ENCODE measurements at regions not wholly inside any gene's neighbourhood (a gene's known extent, or its start where the extent isn't known, plus 50 kb on each side); places are given as distances from the start of the nearest gene placed in this dataset.
"Not testable (repeated sequence)": the region's sequence is repeated elsewhere in the genome, so short reads cannot be mapped to it uniquely, and the experiment has no call there.

GRCh38 chr6:44742828-44743372 lies 355.4 kb downstream of the CDC5L start:
- Histone ChIP-seq H4K91ac (ENCODE audit: insufficient read length, low read depth, low read length) (no peak overlapping the region), H3K23ac (ENCODE audit: insufficient read length, low read depth, low read length) (no peak overlapping the region), H3K27me3 (ENCODE audit: insufficient read depth, low read length) (no peaks in the 10 kb centered on the region), H2AFZ (ENCODE audit: low read length) (no peak overlapping the region), H3K4me2 (ENCODE audit: insufficient read depth, insufficient read length, low read length) (no peak overlapping the region), H3K23me2 (ENCODE audit: insufficient read length, low read depth, low read length, poor library complexity, severe bottlenecking) (no peaks in the 10 kb centered on the region), H3K14ac (ENCODE audit: insufficient read depth, low read length) (no peak overlapping the region), H3T11ph (ENCODE audit: low read length) (no peak overlapping the region), H3K56ac (ENCODE audit: insufficient read length, low read depth, low read length) (no peak overlapping the region), H4K20me1 (ENCODE audit: control insufficient read depth, insufficient read depth, insufficient read length) (no peaks in the 10 kb centered on the region), H2BK15ac (ENCODE audit: low read depth, low read length) (no peak overlapping the region), H3K27ac (ENCODE audit: insufficient read length, low read depth, low read length) (no peak overlapping the region), H3K4ac (ENCODE audit: low read depth, low read length) (no peak overlapping the region), H3K9ac (ENCODE audit: extremely low read depth, insufficient read length, low read length) (no peak overlapping the region), H2BK12ac (ENCODE audit: insufficient read length, low read depth, low read length) (no peak overlapping the region), H3K79me2 (ENCODE audit: insufficient read depth, low read length) (no peaks in the 10 kb centered on the region), H3K18ac (ENCODE audit: insufficient read length, low read depth, low read length) (no peak overlapping the region), H2BK20ac (ENCODE audit: low read depth, low read length, poor library complexity, severe bottlenecking) (no peak overlapping the region), H4K8ac (replicated peaks; ENCODE audit: insufficient read length, low read depth, low read length) (no peak overlapping the region), H3K79me1 (ENCODE audit: insufficient read depth, low read depth, low read length, poor library complexity, severe bottlenecking) (no peaks in the 10 kb centered on the region), H3K9me3 (ENCODE audit: control insufficient read depth, low read depth, low read length) (no peaks in the 10 kb centered on the region), H4K5ac (ENCODE audit: insufficient read length, low read depth, low read length) (no peak overlapping the region), H3K4me1 (ENCODE audit: insufficient read depth, low read length) (no peaks in the 10 kb centered on the region; the same call in 1 of the 2 replicates), H2AK5ac (ENCODE audit: insufficient read length, low read length) (no peak overlapping the region), H2BK5ac (ENCODE audit: insufficient read length, low read length) (no peak overlapping the region), H2BK120ac (ENCODE audit: low read depth, low read length, poor library complexity, severe bottlenecking) (no peak overlapping the region)
- H3K27me3 Mint-ChIP-seq (ENCODE audit: low read depth) = peaks cover 3% of the 10 kb centered on the region; the same call in 1 of the 2 replicates
- H3K36me3 Mint-ChIP-seq (ENCODE audit: insufficient read depth in 1 of 3, low read depth in 3 of 3) = peaks cover 3 to 17% (median 15%) of the 10 kb centered on the region in 3 experiments; a peak in 5 of 7 replicates
- DNase-seq = no peak
- no peak for TF ChIP-seq CTCF (conservative IDR thresholded peaks at IDR 0.05)
- H3K9me3 Mint-ChIP-seq = peaks cover 22 to 31% of the 10 kb centered on the region in 2 experiments
- H3K4me3 Mint-ChIP-seq = no peak overlapping the region
- peaks cover 20% of the 10 kb centered on the region in 2 experiments for H3K4me1 Mint-ChIP-seq
- WGBS (ENCODE audit: extremely low coverage, insufficient read length, low lambda C conversion rate) = no CpG with 5 or more reads among the region's 2 CpGs
- no peak overlapping the region; a peak in 1 of 7 replicates for H3K27ac Mint-ChIP-seq

GRCh38 chr6:44760116-44760515 lies 372.6 kb downstream of the CDC5L start:
- Mint-ChIP-seq H3K27ac (peak overlapping the region in 2 of 3 experiments; percentile 31 to 53; a peak in 1 of 7 replicates), H3K9me3 (peaks cover 17 to 41% of the 10 kb centered on the region in 2 experiments), H3K36me3 (ENCODE audit: insufficient read depth in 1 of 3, low read depth in 3 of 3) (peaks cover 12 to 34% (median 22%) of the 10 kb centered on the region in 3 experiments), H3K4me3 (peak overlapping the region in 1 of 2 experiments; percentile 29; a peak in 1 of 5 replicates)
- not testable (repeated sequence) for H4K8ac ChIP-seq (replicated peaks; ENCODE audit: insufficient read length, low read depth, low read length); H3K4me1 ChIP-seq (ENCODE audit: insufficient read depth, low read length); H3K56ac ChIP-seq (ENCODE audit: insufficient read length, low read depth, low read length); H2AK5ac ChIP-seq (ENCODE audit: insufficient read length, low read length); H2BK20ac ChIP-seq (ENCODE audit: low read depth, low read length, poor library complexity, severe bottlenecking); H3K79me1 ChIP-seq (ENCODE audit: insufficient read depth, low read depth, low read length, poor library complexity, severe bottlenecking); H3K4ac ChIP-seq (ENCODE audit: low read depth, low read length); DNase-seq; H2BK120ac ChIP-seq (ENCODE audit: low read depth, low read length, poor library complexity, severe bottlenecking); H3K23ac ChIP-seq (ENCODE audit: insufficient read length, low read depth, low read length); H4K20me1 ChIP-seq (ENCODE audit: control insufficient read depth, insufficient read depth, insufficient read length); H3K27me3 Mint-ChIP-seq (ENCODE audit: low read depth); H3K23me2 ChIP-seq (ENCODE audit: insufficient read length, low read depth, low read length, poor library complexity, severe bottlenecking); H3K14ac ChIP-seq (ENCODE audit: insufficient read depth, low read length); H2BK5ac ChIP-seq (ENCODE audit: insufficient read length, low read length); H3K27ac ChIP-seq (ENCODE audit: insufficient read length, low read depth, low read length); H3K79me2 ChIP-seq (ENCODE audit: insufficient read depth, low read length); H3K4me2 ChIP-seq (ENCODE audit: insufficient read depth, insufficient read length, low read length); H4K5ac ChIP-seq (ENCODE audit: insufficient read length, low read depth, low read length); H2BK15ac ChIP-seq (ENCODE audit: low read depth, low read length); H3K9ac ChIP-seq (ENCODE audit: extremely low read depth, insufficient read length, low read length); H3T11ph ChIP-seq (ENCODE audit: low read length); H3K9me3 ChIP-seq (ENCODE audit: control insufficient read depth, low read depth, low read length); H3K18ac ChIP-seq (ENCODE audit: insufficient read length, low read depth, low read length); H4K91ac ChIP-seq (ENCODE audit: insufficient read length, low read depth, low read length); H2BK12ac ChIP-seq (ENCODE audit: insufficient read length, low read depth, low read length); H3K27me3 ChIP-seq (ENCODE audit: insufficient read depth, low read length); H2AFZ ChIP-seq (ENCODE audit: low read length); H3K4me1 Mint-ChIP-seq
- WGBS (ENCODE audit: extremely low coverage, insufficient read length, low lambda C conversion rate) = no CpG with 5 or more reads among the region's 18 CpGs

Data from H9 (cell line).